HCT116 (cell line): ENCODE measurements at regions not wholly inside any gene's neighbourhood (a gene's known extent, or its start where the extent isn't known, plus 50 kb on each side); places are given as distances from the start of the nearest gene placed in this dataset.

Source experiments
- ATAC-seq: fragments of 200-7000 bp; cut with Tn5 transposase; 2 replicates; pipeline ENCODE4 v1.9.1; 2020; ENCODE audit warnings: mild to moderate bottlenecking, moderate library complexity
- BruUV-seq: library from RNA; stranded (reverse); fragments of 400-500 nt; replicated peaks from 2 replicates; lab custom pipeline; 2021; lab: Mats Ljungman, UMichigan
- CTCF ChIA-PET: fragments of 300-600 bp; sonication (Branson Sonifier 250); formaldehyde crosslinking; loops from one replicate; lab custom pipeline; 2021; ENCODE audit warnings: antibody characterized with exemption; lab: Charles Lee
- POLR2A ChIA-PET: fragments of 300-600, 350-600 bp; sonication (Branson Sonifier 250); formaldehyde crosslinking; loops from one replicate; lab custom pipeline; 2021; ENCODE audit warnings: antibody characterized with exemption; lab: Charles Lee
- RAD21 ChIA-PET, 2 experiments: fragments of 300-600 bp; sonication (Branson Sonifier 250); formaldehyde crosslinking; loops; one replicate each; lab custom pipeline; 2023; ENCODE audit warnings: low total read pairs in 2 of 2; ENCODE audit not compliant: uncharacterized antibody in 2 of 2, unreplicated experiment in 2 of 2, low non-redundant PET in 1 of 2; lab: Charles Lee
- DNase-seq: peaks from one replicate; pipeline ENCODE4 v3.0.0-alpha.2; 2010; ENCODE audit warnings: low read depth, low spot score
- H2AFZ ChIP-seq: fragments of 200-600 bp; shearing (Covaris generic), sonication (generic); 2 replicates; pipeline ENCODE4 v1.6.1; 2017; ENCODE audit warnings: low read depth, mixed run types, mixed read lengths, antibody characterized with exemption, low read length; ENCODE audit not compliant: poor library complexity, severe bottlenecking
- H3K27ac ChIP-seq: 2 replicates; pipeline ENCODE4 v1.5.1; 2012; ENCODE audit warnings: low read depth, low read length
- H3K27me3 ChIP-seq: fragments of 200-600 bp; sonication (generic); 2 replicates; pipeline ENCODE4 v1.6.1; 2016; ENCODE audit warnings: mixed run types, low read length, mixed read lengths; ENCODE audit not compliant: insufficient read depth
- H3K36me3 ChIP-seq, 2 experiments: fragments of 200-500 bp in 1 of 2; fragments of 200-600 bp in 1 of 2; sonication (Bioruptor generic) in 1 of 2; sonication (generic) in 1 of 2; 2 replicates each; pipeline versions ENCODE4 v1.5.1 to v1.6.1; 2014 to 2016; ENCODE audit warnings: low read length in 2 of 2, inconsistent platforms in 1 of 2, mixed read lengths in 1 of 2, mixed run types in 1 of 2; ENCODE audit not compliant: insufficient read depth in 2 of 2, control insufficient read depth in 1 of 2
- H3K4me1 ChIP-seq, 2 experiments: fragments of 200-600 bp in 1 of 2; sonication (generic) in 1 of 2; 2 replicates each; pipeline versions ENCODE4 v1.5.1 to v1.6.1; 2012 to 2017; ENCODE audit warnings: low read length in 2 of 2, inconsistent platforms in 1 of 2, mild to moderate bottlenecking in 1 of 2, mixed read lengths in 1 of 2, mixed run types in 1 of 2, moderate library complexity in 1 of 2; ENCODE audit not compliant: insufficient read depth in 2 of 2, control insufficient read depth in 1 of 2
- H3K4me2 ChIP-seq: fragments of 200-600 bp; sonication (generic); 2 replicates; pipeline ENCODE4 v1.6.1; 2017; ENCODE audit warnings: mixed run types, low read length, mixed read lengths
- H3K4me3 ChIP-seq, 2 experiments: fragments of 200-600 bp in 1 of 2; sonication (generic) in 1 of 2; replicated peaks in 1 of 2; 2 replicates each; pipeline ENCODE4 v1.5.1; 2011 to 2016; ENCODE audit warnings: low read length in 2 of 2, control low read depth in 1 of 2, low read depth in 1 of 2, mild to moderate bottlenecking in 1 of 2, mixed read lengths in 1 of 2, mixed run types in 1 of 2
- H3K79me2 ChIP-seq: fragments of 200-600 bp; sonication (generic); 2 replicates; pipeline ENCODE4 v1.6.1; 2017; ENCODE audit warnings: mild to moderate bottlenecking, mixed run types, low read length, moderate library complexity, mixed read lengths; ENCODE audit not compliant: insufficient read depth
- H3K9ac ChIP-seq: fragments of 200-600 bp; sonication (generic); 2 replicates; pipeline ENCODE4 v1.6.1; 2016; ENCODE audit warnings: low read length, mixed read lengths
- H3K9me2 ChIP-seq: fragments of 200-600 bp; sonication (generic), shearing (Covaris generic); 2 replicates; pipeline ENCODE4 v1.6.1; 2017; ENCODE audit warnings: mixed run types, mild to moderate bottlenecking, moderate library complexity; ENCODE audit not compliant: insufficient read depth
- H3K9me3 ChIP-seq, 2 experiments: fragments of 200-500 bp in 1 of 2; fragments of 200-600 bp in 1 of 2; sonication (Bioruptor generic) in 1 of 2; sonication (generic) in 1 of 2; 2 replicates each; pipeline ENCODE4 v1.6.1; 2014 to 2017; ENCODE audit warnings: low read length in 2 of 2, mixed read lengths in 2 of 2, inconsistent platforms in 1 of 2, low read depth in 1 of 2, mild to moderate bottlenecking in 1 of 2, mixed run types in 1 of 2, moderate library complexity in 1 of 2; ENCODE audit not compliant: control insufficient read depth in 1 of 2, insufficient read depth in 1 of 2
- H4K20me1 ChIP-seq: fragments of 200-600 bp; sonication (generic), shearing (Covaris generic); 2 replicates; pipeline ENCODE4 v1.6.1; 2017; ENCODE audit warnings: mixed run types, mild to moderate bottlenecking, moderate library complexity; ENCODE audit not compliant: insufficient read depth
- POLR2A ChIP-seq: IDR thresholded peaks from 2 replicates; pipeline ENCODE4 v1.7.0; 2011; ENCODE audit warnings: borderline replicate concordance; ENCODE audit not compliant: insufficient read depth, insufficient read length; ENCODE audit errors: extremely low read depth
- YY1 ChIP-seq: IDR thresholded peaks from 2 replicates; pipeline ENCODE4 v1.6.1; 2011; ENCODE audit warnings: low read length, low read depth, moderate library complexity, mild to moderate bottlenecking; ENCODE audit not compliant: insufficient replicate concordance; ENCODE audit errors: extremely low read depth
- intact Hi-C: fragments of 100-400 bp; cut with micrococcal nuclease; formaldehyde crosslinking; loops from 2 replicates; pipeline ENCODE4 v1.10.0; 2022
- TF ChIP-seq, protein P1 (sequence below): IDR thresholded peaks from 2 replicates; pipeline ENCODE4 v1.6.1; 2012; ENCODE audit warnings: low read depth

DNA sequence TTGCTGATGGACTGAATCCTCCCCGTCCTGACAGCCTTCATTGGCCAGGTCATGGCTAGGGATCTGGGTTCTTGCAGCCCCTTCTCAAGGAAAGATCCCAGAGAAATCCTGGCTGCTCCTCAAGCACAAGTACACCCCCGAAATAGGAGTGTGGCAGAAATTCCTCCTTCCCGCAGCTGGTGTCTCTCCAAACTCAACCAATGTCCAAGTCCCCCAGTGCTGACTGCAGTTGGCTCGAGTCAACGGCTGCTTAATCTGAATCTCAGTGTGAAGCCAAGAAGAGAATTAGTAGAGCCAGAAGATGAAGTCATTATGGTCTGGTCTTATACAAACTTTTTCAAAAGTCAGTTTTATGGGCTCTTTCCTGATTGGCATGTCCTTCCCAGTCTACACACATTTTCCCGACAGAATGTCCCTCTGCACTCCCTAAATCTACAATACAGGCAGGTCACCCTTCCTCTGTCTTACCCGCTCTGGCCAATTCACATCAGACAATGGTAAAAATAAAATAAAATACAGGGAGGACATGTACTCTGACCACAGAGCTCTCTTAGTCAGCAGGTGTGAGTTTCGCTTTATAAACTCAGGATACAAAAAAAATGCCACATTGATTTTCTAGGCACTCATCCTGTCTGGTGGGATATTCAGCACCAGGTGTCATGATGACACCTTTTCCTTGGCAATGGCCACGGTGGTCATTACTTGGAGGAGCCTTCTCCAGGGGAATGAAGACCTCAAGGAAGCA lies 76.9 kb upstream of the PAPOLG start (continued):
- TF ChIP-seq, protein P1, sequence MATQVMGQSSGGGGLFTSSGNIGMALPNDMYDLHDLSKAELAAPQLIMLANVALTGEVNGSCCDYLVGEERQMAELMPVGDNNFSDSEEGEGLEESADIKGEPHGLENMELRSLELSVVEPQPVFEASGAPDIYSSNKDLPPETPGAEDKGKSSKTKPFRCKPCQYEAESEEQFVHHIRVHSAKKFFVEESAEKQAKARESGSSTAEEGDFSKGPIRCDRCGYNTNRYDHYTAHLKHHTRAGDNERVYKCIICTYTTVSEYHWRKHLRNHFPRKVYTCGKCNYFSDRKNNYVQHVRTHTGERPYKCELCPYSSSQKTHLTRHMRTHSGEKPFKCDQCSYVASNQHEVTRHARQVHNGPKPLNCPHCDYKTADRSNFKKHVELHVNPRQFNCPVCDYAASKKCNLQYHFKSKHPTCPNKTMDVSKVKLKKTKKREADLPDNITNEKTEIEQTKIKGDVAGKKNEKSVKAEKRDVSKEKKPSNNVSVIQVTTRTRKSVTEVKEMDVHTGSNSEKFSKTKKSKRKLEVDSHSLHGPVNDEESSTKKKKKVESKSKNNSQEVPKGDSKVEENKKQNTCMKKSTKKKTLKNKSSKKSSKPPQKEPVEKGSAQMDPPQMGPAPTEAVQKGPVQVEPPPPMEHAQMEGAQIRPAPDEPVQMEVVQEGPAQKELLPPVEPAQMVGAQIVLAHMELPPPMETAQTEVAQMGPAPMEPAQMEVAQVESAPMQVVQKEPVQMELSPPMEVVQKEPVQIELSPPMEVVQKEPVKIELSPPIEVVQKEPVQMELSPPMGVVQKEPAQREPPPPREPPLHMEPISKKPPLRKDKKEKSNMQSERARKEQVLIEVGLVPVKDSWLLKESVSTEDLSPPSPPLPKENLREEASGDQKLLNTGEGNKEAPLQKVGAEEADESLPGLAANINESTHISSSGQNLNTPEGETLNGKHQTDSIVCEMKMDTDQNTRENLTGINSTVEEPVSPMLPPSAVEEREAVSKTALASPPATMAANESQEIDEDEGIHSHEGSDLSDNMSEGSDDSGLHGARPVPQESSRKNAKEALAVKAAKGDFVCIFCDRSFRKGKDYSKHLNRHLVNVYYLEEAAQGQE: no peak

- Histone ChIP-seq H3K4me1 (no peaks in the 10 kb centered on the region), H3K36me3 (no peaks in the 10 kb centered on the region), H4K20me1 (no peaks in the 10 kb centered on the region), H3K9me3 (no peaks in the 10 kb centered on the region), H3K79me2 (no peaks in the 10 kb centered on the region), H3K27me3 (no peaks in the 10 kb centered on the region), H2AFZ (no peak overlapping the region), H3K9ac (no peak overlapping the region), H3K27ac (no peak overlapping the region), H3K4me3 (no peak overlapping the region), H3K4me2 (no peak overlapping the region), H3K9me2 (no peaks in the 10 kb centered on the region)
- POLR2A ChIA-PET: no interaction called here
- BruUV-seq: no TSS peak
- TF ChIP-seq YY1 (no peak), POLR2A (no peak)
- DNase-seq: no peak
- CTCF ChIA-PET: no interaction called here
- RAD21 ChIA-PET: no interaction called here
- no peak for ATAC-seq
- intact Hi-C loops: no loop called here
Measured at GRCh38 chr2:60693551-60693950, 62.5 kb upstream of the PAPOLG start.
